NB4 (cell line): ENCODE measurements at regions not wholly inside any gene's neighbourhood (a gene's known extent, or its start where the extent isn't known, plus 50 kb on each side); places are given as distances from the start of the nearest gene placed in this dataset.
A peak's percentile ranks its signal among the peaks of the same experiment; 100 is the strongest.
"Not testable (repeated sequence)": the region's sequence is repeated elsewhere in the genome, so short reads cannot be mapped to it uniquely, and the experiment has no call there.

Source experiments
- DNase-seq: peaks from one replicate; pipeline ENCODE4 v3.0.0; 2010; ENCODE audit warnings: low read depth
- H3K4me3 ChIP-seq: one replicate; pipeline ENCODE4 v1.5.1; 2011; ENCODE audit warnings: mild to moderate bottlenecking, low read depth, low read length, moderate library complexity
- MYC ChIP-seq: IDR thresholded peaks from 2 replicates; pipeline ENCODE4 v1.6.1; 2011; ENCODE audit warnings: low read depth, low read length
- POLR2A ChIP-seq: IDR thresholded peaks from 2 replicates; pipeline ENCODE4 v1.6.1; 2011; ENCODE audit warnings: mild to moderate bottlenecking; ENCODE audit not compliant: insufficient read length; ENCODE audit errors: extremely low read depth
- TF ChIP-seq, protein P1 (sequence below): IDR thresholded peaks from 2 replicates; pipeline ENCODE4 v1.6.1; 2011; ENCODE audit warnings: low read depth, low read length
- TF ChIP-seq, protein P2 (sequence below): IDR thresholded peaks from one replicate; pipeline ENCODE4 v1.5.1; 2012; ENCODE audit warnings: low read depth, low read length

DNA sequence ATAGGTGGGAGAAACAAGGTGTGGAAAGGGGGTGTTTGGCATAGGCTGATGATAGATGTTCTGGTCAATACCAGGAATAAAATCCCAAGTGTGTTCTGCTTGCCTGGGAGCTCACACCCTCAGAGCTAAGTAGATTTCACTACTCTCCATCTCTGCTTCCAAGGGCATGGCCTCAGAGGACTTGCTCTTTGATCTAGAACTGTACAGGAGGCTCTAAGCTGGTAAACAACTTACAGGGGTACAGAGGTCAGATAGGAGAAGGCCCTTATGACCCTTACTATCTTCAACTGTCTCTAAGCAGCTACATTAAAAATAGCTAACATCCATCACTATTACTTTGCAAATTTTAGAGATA lies 221.5 kb upstream of the KLF14 start:
- TF ChIP-seq MYC = no peak

DNA sequence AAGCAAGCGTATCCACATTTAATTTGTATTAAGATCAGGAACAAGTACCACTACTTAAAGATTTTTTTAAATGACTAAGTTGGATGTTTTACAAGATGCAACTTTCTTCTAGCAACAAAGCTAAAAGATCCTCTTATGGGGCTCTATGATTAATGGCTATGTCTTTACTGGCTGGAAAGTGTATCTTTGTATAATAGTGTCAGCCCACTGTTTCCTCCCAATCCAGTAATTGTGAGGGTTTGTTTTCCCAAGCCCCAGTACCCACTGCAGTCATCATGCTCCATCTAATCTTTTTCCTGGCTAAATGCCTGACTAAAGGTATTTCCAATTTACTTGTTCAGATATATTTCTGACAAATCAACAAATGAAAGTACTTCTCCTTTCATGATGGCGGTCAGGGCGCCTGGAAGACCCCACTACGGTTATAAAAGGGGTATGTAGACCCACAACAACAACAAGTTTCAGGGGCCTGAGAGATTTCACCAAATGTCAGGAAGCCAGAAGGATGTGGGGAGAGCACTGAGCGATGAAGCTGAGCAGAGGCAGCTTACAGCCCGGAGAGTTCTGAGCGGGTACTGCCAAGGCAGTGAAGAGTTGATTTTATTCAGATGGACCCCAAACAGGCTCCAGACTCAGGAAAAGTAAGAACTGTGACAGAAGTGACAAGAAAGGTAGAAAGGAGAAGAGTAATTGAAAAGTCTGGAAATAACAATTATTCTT lies 222.6 kb upstream of the KLF14 start:
- no peak for DNase-seq
- H3K4me3 ChIP-seq = no peak overlapping the region
- TF ChIP-seq MYC = no peak

More for the DNA sequence above, 221.5 kb upstream of the KLF14 start:
- no peak overlapping the region for H3K4me3 ChIP-seq
- DNase-seq = no peak

DNA sequence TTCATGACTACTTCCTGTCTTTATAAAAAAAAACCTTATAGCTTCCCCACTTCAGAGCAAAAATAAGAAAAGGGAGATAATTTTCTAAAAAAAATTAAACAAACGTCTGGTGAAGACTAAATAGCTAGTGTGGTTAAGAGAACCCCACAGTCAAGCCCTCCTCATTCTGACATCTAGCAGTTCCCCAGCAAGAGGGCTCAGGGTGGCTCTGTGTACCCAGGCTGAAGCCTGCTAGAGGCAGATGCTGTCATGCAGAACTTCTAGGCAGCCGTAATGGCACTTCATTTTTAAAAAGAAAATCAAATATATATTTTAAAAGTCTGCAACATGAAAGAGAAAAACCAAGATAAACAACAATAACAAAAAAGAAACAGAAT lies 223.1 kb upstream of the KLF14 start:
- no peak overlapping the region for H3K4me3 ChIP-seq
- DNase-seq = peak; percentile 32
- TF ChIP-seq, protein P1, sequence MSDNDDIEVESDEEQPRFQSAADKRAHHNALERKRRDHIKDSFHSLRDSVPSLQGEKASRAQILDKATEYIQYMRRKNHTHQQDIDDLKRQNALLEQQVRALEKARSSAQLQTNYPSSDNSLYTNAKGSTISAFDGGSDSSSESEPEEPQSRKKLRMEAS = no peak
- no peak for TF ChIP-seq POLR2A
- TF ChIP-seq, protein P2, sequence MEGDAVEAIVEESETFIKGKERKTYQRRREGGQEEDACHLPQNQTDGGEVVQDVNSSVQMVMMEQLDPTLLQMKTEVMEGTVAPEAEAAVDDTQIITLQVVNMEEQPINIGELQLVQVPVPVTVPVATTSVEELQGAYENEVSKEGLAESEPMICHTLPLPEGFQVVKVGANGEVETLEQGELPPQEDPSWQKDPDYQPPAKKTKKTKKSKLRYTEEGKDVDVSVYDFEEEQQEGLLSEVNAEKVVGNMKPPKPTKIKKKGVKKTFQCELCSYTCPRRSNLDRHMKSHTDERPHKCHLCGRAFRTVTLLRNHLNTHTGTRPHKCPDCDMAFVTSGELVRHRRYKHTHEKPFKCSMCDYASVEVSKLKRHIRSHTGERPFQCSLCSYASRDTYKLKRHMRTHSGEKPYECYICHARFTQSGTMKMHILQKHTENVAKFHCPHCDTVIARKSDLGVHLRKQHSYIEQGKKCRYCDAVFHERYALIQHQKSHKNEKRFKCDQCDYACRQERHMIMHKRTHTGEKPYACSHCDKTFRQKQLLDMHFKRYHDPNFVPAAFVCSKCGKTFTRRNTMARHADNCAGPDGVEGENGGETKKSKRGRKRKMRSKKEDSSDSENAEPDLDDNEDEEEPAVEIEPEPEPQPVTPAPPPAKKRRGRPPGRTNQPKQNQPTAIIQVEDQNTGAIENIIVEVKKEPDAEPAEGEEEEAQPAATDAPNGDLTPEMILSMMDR = no peak
- no peak for TF ChIP-seq MYC

DNA sequence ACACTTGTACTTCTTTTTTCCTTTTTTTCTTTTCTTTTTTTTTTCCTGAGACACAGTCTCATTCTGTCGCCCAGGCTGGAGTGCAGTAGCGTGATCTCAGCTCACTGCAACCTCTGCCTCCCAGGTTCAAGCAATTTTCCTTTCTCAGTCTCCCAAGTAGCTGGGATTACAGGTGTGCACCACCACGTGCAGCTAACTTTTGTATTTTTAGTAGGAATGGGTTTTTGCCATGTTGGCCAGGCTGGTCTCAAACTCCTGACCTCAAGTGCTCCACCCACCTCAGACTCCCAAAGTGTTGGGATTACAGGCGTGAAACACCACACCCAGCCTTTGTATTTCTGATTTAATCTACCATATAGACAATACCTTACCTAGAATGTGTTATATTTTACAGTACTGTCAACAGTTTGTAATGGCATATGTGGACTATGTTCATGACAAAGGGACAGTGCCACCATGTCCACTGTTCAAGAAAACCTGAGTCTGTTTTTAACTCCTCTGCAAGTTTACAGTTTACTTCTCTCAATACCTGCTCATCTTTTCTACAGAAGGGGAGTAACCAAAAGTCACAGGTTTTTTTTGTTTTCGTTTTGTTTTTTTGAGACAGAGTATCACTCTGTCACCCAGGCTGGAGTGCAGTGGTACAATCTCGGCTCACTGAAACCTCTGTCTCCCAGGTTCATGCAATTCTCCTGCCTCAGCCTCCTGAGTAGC lies 223.9 kb upstream of the KLF14 start:
- H3K4me3 ChIP-seq, DNase-seq: not testable (repeated sequence)

DNA sequence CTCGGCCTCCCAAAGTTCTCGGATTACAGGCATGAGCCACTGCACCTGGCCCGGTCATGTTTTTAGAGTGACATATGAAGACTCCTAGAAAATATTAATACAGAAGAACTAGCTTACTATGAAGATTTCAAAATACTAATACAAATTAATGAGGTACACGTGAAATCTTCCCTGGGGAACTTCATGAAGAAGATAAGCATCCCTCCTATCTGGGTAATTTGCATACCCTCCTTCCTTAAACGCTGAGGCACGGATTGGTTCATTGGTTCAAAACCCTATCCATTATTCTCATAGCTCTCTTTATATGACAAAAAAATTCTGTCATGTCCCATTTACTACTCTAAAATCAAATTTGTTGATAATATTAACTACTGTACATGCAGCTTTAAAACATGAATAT lies 224.8 kb upstream of the KLF14 start:
- no peak for DNase-seq
- peak overlapping the region; percentile 77 for H3K4me3 ChIP-seq
- TF ChIP-seq MYC (no peak), POLR2A (no peak)
- TF ChIP-seq, protein P2 = no peak
- TF ChIP-seq, protein P1 = no peak

DNA sequence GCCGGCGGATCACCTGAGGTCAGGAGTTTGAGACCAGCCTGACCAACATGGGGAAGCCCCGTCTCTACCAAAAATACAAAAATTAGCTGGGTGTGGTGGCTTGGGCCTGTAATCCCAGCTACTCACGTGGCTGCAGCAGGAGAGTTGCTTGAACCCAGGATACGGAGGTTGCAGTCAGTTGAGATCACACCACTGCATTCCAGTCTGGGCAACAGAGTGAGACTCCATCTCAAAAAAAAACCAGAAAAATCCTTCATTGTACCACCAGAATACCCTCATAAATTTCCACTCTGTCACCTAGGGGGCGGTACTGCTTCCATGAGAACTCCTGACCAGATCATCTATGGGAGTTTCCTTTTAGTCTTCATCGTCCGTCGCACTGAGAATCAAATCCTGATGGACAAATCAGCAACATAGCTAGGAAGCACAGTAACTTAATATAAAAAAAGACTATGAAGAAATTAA lies 225.8 kb upstream of the KLF14 start:
- peak; percentile 86 for DNase-seq
- TF ChIP-seq, protein P1 = no peak
- TF ChIP-seq, protein P2 = peak; percentile 89
- no peak for TF ChIP-seq MYC
- peak overlapping the region; percentile 77 for H3K4me3 ChIP-seq

DNA sequence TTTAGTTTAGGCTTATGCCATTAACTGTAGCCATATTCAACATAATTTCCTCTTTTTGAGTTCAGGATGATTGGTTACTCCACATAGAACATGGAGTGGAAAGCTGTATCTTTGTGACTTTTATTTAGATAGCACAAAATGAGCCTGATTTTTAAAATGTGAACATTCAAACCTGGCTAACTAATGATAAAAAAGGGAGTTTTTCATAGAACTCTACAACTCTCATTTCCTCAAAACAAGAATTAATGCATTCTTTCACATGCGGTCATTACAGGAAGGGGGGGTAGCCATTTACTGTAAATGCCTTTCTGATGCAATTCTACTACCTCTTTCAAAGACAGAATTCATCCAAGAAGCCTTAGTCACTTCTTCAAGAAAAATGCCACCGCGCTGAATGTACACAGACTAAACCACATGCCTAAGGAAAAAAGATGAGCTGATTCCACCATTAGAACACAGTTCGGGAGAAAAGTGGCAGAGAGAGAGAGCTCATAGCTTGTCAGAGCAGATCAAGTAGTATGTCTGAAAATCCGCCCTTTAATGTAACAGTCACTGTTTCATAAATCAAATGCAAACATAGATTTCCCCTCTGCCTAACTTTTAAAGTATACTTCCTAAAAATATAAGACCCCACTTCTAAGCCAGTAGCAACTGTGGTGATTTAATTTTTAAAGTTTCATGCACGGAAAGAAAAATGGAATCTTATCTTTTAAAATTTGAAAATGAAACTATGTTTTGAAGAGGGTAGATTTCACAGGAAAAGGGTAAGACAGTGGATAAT lies 226.4 kb upstream of the KLF14 start:
- H3K4me3 ChIP-seq = peak overlapping the region; percentile 77
- TF ChIP-seq MYC (peak; percentile 83), POLR2A (no peak)
- TF ChIP-seq, protein P1 = peak; percentile 72
- TF ChIP-seq, protein P2 = no peak

More for the DNA sequence above, 226.4 kb upstream of the KLF14 start:
- peak; percentile 94 for DNase-seq
